Transverse colon (tissue), 4 donors: ENCODE measurements at regions not wholly inside any gene's neighbourhood (a gene's known extent, or its start where the extent isn't known, plus 50 kb on each side); places are given as distances from the start of the nearest gene placed in this dataset.

Experiments used
- DNase-seq: peaks from one replicate; pipeline ENCODE4 v3.0.0-alpha.2; 2019
- H3K27ac ChIP-seq, 4 donors: fragments of 200-600 bp; sonication (generic); 2 replicates each; pipeline ENCODE4 v1.5.1; 2016 to 2018; ENCODE audit warnings: inconsistent platforms in 4 of 4
- H3K27me3 ChIP-seq: fragments of 200-600 bp; sonication (generic); 2 replicates; pipeline ENCODE4 v1.5.1; 2017; ENCODE audit warnings: inconsistent platforms
- H3K36me3 ChIP-seq, 4 donors: fragments of 200-600 bp; sonication (generic); 2 replicates each; pipeline ENCODE4 v1.5.1; 2017 to 2019; ENCODE audit warnings: inconsistent platforms in 4 of 4
- H3K4me1 ChIP-seq, 4 donors: fragments of 200-600 bp; sonication (generic); 2 replicates each; pipeline ENCODE4 v1.5.1; 2017 to 2020; ENCODE audit warnings: inconsistent platforms in 4 of 4
- H3K4me3 ChIP-seq, 4 donors: fragments of 200-600 bp; sonication (generic); 1 replicate in 1 of 4; 2 replicates in 3 of 4; pipeline versions ENCODE4 v1.5.1 to v1.6.1; 2017 to 2019; ENCODE audit warnings: inconsistent platforms in 4 of 4
- H3K9me3 ChIP-seq, 2 donors: fragments of 200-600 bp; sonication (generic); 2 replicates each; pipeline ENCODE4 v1.5.1; 2017 to 2019; ENCODE audit warnings: inconsistent platforms in 2 of 2
- CTCF ChIP-seq, 5 experiments: fragments of 200-600 bp in 3 of 5; fragments of 450-650 bp in 2 of 5; sonication (generic) in 3 of 5; IDR thresholded peaks; 1 replicate in 2 of 5; 2 replicates in 3 of 5; pipeline ENCODE4 v1.5.1; 2016 to 2017; ENCODE audit warnings: antibody characterized with exemption in 5 of 5, inconsistent platforms in 3 of 5, mild to moderate bottlenecking in 2 of 5, moderate library complexity in 1 of 5
- EP300 ChIP-seq: sonication (generic); formaldehyde crosslinking; IDR thresholded peaks from one replicate; pipeline ENCODE4 v1.6.1; 2017; ENCODE audit warnings: antibody characterized with exemption, low read depth
- POLR2A ChIP-seq: fragments of 450-650 bp; IDR thresholded peaks from one replicate; pipeline ENCODE4 v1.6.1; 2016; ENCODE audit warnings: antibody characterized with exemption, mild to moderate bottlenecking, moderate library complexity
- POLR2AphosphoS5 ChIP-seq, 3 donors: sonication (generic); formaldehyde crosslinking; IDR thresholded peaks; one replicate each; pipeline ENCODE4 v1.6.1; 2016; ENCODE audit warnings: antibody characterized with exemption in 3 of 3
- WGBS, 2 donors: methylation state at CpG; one replicate each; pipeline ENCODE4 v1.1.5; 2018; ENCODE audit warnings: low coverage in 1 of 2; 5-methylcytosine and 5-hydroxymethylcytosine counted together
- in situ Hi-C, 4 donors: fragments of 200-750 bp; cut with MboI; loops; one replicate each; pipeline versions ENCODE4 v1.15.0 to v1.15.1; 2017; ENCODE audit warnings: low sequenced_read_pairs in 3 of 4, low pct_ligation_motif_present in 1 of 4, low pct_unique_long_range_greater_than_20kb in 1 of 4
- intact Hi-C: fragments of 100-400 bp; cut with DNase I; formaldehyde crosslinking; loops from one replicate; pipeline ENCODE4 v1.15.1; 2023; ENCODE audit warnings: low total_unique reads

- 84% methylated on average over 2 of the region's 2 CpGs for WGBS, 2 donors
- TF ChIP-seq CTCF (IDR thresholded peaks at IDR 0.05) (no peak), POLR2A (no peak), POLR2AphosphoS5 (IDR thresholded peaks at IDR 0.05) (no peak), EP300 (no peak)
Measured at GRCh38 chr10:37733822-37734221, 123.6 kb downstream of the ZNF248 start.

GRCh38 chr10:37732685-37733084, 124.7 kb downstream of the ZNF248 start:
- TF ChIP-seq CTCF (IDR thresholded peaks at IDR 0.05) = no peak
- TF ChIP-seq EP300 = no peak
- no peak for TF ChIP-seq POLR2AphosphoS5 (IDR thresholded peaks at IDR 0.05)
- TF ChIP-seq POLR2A = no peak
- no peak for DNase-seq
- in situ Hi-C loops (no loop called here), intact Hi-C loops (no loop called here)
- no peaks in the 10 kb centered on the region for H3K36me3 ChIP-seq
- no peak overlapping the region for H3K27ac ChIP-seq
- H3K4me1 ChIP-seq = no peaks in the 10 kb centered on the region
- H3K9me3 ChIP-seq = no peaks in the 10 kb centered on the region
- no peaks in the 10 kb centered on the region for H3K27me3 ChIP-seq
- no peak overlapping the region for H3K4me3 ChIP-seq

More at GRCh38 chr10:37733822-37734221, 123.6 kb downstream of the ZNF248 start:
- no peaks in the 10 kb centered on the region for H3K27me3 ChIP-seq
- no peaks in the 10 kb centered on the region for H3K36me3 ChIP-seq
- intact Hi-C loops = no loop called here
- in situ Hi-C loops = no loop called here
- H3K4me3 ChIP-seq = no peak overlapping the region
- no peak overlapping the region for H3K27ac ChIP-seq
- no peaks in the 10 kb centered on the region for H3K4me1 ChIP-seq
- H3K9me3 ChIP-seq = no peaks in the 10 kb centered on the region
- DNase-seq = no peak

GRCh38 chr10:37728830-37729229, 128.6 kb downstream of the ZNF248 start:
- Histone ChIP-seq H3K9me3 (no peaks in the 10 kb centered on the region), H3K4me1 (no peaks in the 10 kb centered on the region), H3K27me3 (no peaks in the 10 kb centered on the region), H3K4me3 (no peak overlapping the region), H3K36me3 (no peaks in the 10 kb centered on the region), H3K27ac (no peak overlapping the region)
- intact Hi-C loops = no loop called here
- 88% methylated on average over 5 of the region's 5 CpGs; no CpG with 5 or more reads in 1 of the 2 donors for WGBS, 2 donors
- in situ Hi-C loops = no loop called here
- TF ChIP-seq CTCF (IDR thresholded peaks at IDR 0.05) (no peak), EP300 (no peak), POLR2AphosphoS5 (IDR thresholded peaks at IDR 0.05) (no peak), POLR2A (no peak)
- no peak for DNase-seq

GRCh38 chr10:37727491-37728352, 129.7 kb downstream of the ZNF248 start:
- H3K4me1 ChIP-seq = no peaks in the 10 kb centered on the region
- no peak overlapping the region for H3K27ac ChIP-seq
- in situ Hi-C loops (no loop called here), intact Hi-C loops (no loop called here)
- no peaks in the 10 kb centered on the region for H3K9me3 ChIP-seq
- H3K27me3 ChIP-seq = no peaks in the 10 kb centered on the region
- 81 to 93% methylated on average over 2 to 10 of the region's 12 CpGs for WGBS, 2 donors
- H3K4me3 ChIP-seq = no peak overlapping the region
- DNase-seq = no peak
- TF ChIP-seq POLR2AphosphoS5 (IDR thresholded peaks at IDR 0.05) (no peak), CTCF (IDR thresholded peaks at IDR 0.05) (no peak), POLR2A (no peak), EP300 (no peak)
- no peaks in the 10 kb centered on the region for H3K36me3 ChIP-seq
